Stimulated activated CD4-positive, alpha-beta T cell treated with anti-CD3 and anti-CD28 coated beads, TNF-alpha, amount 100 ng/mL, for 1 hour (primary cell): ENCODE measurements at regions not wholly inside any gene's neighbourhood (a gene's known extent, or its start where the extent isn't known, plus 50 kb on each side); places are given as distances from the start of the nearest gene placed in this dataset.
A peak's percentile ranks its signal among the peaks of the same experiment; 100 is the strongest.

ENCODE experiments used
- DNase-seq, 3 donors: peaks; one replicate each; pipeline ENCODE4 v3.0.0-alpha.2; 2020; ENCODE audit warnings: low read depth in 3 of 3, low spot score in 1 of 3

DNA sequence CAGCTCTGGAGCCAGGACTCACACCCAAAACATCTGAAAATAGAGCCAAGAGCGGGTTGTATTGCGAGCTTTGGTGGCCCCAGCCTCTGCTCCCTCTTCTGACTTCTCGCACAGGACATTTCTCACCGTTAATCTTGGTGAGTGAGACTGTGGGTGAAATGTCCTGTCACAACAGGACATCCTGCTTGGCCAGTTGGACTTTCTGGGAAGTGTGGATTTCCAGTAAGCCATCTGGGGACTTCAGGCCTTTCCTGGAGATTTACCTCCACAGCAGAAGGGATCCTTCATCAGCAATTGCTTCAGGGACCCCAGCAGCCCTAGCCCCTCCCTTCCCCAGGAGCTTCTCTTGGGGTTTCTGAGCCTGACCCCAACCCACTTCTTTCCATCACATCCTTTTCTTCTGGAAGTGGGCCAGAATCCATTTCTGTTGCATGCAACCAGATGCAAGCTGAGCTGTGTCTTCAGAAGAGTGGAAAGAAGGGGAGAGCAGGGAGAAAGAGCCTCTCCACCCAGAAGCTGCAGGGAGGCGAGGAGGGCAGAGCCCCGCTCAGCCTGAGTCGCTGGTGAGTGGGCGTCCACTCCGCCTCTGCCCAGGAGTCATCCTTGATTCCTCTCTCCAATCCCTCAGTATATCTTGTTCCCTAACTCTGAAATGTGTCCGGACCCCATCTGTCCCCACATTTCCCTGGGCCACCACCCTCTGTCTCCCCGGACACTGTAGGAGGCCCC lies 50.3 kb upstream of the GADD45G start:
- DNase-seq, result no peak

DNA sequence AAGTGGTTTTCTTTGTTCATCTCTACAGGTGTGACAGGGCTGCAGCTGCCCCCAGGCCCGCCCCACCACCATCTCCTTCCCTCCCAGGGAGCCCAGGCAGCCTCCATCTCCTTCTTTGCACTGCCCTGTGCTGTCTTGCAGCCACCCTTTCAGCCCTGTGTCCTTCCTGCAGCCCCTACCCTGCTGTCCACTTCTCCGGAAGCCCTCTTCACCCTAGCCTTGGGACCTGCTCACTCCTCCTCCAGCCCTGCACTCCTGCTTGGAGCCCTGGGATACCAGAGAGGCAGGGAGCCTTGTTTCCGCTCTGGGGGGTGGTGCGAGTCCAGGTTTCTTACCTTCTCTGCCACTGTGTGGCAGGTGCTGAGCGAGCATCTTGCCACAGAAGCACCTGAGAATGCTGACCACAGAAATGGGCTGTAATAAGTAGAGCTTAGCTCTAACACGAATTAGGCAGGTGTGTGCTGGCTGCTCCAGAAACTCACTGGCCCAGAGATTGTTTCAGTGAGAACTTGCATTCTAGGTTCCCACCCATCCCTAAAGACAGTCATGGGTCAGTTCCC lies 51.3 kb upstream of the GADD45G start:
- no peak for DNase-seq

DNA sequence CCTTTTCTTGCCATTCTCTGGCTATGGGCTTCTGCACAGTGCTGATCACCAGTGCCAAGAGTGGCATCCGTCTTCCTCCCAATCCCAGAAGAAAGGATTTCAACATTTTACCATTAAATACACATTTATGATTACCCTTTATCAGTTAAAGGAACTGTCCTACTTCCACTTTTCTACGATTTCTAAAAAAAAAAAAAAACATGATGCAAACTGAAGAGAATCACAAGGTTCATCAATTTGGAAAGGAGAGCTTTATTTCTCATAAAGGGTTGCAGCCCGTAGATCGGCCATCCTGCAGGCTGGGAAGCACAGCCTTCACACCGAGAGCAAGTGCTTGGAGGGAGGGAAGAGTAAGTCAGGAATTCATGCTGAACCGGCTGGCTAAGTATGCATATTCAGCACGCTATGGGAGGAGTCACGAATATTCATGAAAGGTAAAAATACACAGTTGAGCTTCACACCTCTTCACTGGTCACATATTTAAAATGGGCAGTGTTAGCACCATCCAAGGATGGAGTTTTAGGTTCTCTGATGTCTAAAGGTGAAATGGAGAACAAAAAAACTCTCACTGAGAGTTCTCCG lies 52.5 kb upstream of the SEMA4D start:
- no peak for DNase-seq

DNA sequence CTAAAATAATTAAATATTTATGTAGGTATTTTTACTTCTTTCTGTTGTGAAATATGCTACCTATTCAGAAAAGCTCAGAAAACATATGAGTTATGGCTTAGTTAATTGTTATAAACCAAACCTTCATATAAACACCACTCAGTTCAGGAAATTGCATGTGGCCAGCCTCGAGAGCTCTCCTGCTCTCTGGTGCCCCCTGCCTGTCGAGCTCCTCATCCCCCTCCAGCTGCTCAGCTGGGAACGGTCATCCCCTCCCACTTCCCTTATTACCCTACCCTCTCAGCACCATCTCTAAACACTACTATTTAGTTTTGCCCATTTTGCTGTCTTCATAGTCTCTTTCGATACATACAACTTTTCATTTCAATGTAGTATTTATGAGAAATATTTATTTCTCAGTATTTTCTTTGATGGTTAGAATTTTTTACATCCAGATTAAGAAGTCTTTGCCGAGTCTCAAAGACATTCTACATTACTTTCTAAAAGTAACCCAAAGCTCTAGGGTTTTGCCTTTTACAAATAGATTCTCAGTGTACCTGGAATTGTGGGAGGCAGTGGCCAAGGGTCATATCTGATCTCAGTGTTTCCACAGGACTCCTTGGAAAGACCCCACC lies 51.2 kb upstream of the SEMA4D start:
- peak; percentile 62 to 89 (median 78) for DNase-seq

DNA sequence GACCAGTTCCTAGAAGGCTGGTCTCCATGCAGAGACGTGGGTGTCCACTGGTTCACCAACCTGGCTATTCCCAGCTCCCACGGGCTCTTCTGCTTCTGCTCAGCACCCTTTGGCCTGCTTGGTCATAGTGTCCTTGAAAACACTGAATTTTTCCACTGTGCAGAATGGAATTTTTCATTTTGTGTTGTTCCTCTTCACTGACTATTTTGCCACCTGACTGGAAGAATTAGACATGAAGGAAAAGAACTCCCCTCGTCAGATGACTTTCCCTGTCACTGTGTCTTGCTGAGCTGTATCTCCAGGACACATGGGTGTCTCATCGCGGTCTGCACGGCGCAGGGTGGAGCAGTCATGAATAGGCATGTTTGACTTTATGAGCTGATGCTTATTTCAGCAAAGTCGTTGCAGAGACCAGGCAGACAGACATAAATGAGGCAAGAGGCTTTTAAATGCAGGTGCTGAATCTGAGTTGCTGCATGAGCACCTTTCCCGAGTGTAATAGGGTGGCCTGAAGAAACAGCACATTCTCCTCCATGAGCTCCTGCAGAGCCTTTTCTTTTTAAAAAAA lies 50.2 kb upstream of the SEMA4D start:
- DNase-seq, result no peak
